ENCODE measurements at regions not wholly inside any gene's neighbourhood (a gene's known extent, or its start where the extent isn't known, plus 50 kb on each side); places are given as distances from the start of the nearest gene placed in this dataset.

- ATAC-seq (ENCODE audit: insufficient read depth, low read depth), result no peak
- Histone ChIP-seq H3K9ac (ENCODE audit: low read depth, low read length) (no peak overlapping the region), H3K27me3 (ENCODE audit: insufficient read depth, low read length, poor library complexity) (no peaks in the 10 kb centered on the region), H3K9me3 (ENCODE audit: insufficient read depth, low read length, severe bottlenecking) (no peaks in the 10 kb centered on the region), H3K4me3 (ENCODE audit: low read depth in 1 of 2, low read length in 2 of 2) (no peak overlapping the region), H3K79me2 (ENCODE audit: insufficient read depth, low read length) (no peaks in the 10 kb centered on the region), H3K4me2 (ENCODE audit: insufficient read depth, low read length) (no peak overlapping the region), H3K27ac (ENCODE audit: low read length) (no peak overlapping the region), H3K36me3 (ENCODE audit: insufficient read depth, low read length) (no peaks in the 10 kb centered on the region), H4K20me1 (ENCODE audit: insufficient read depth, low read length) (no peaks in the 10 kb centered on the region), H2AFZ (ENCODE audit: low read depth, low read length) (no peak overlapping the region), H3K4me1 (ENCODE audit: insufficient read depth, low read length) (no peaks in the 10 kb centered on the region)
- DNase-seq, result no peak
- TF ChIP-seq CTCF (IDR thresholded peaks at IDR 0.05; ENCODE audit: borderline replicate concordance, extremely low read depth, low read length, poor library complexity, severe bottlenecking), result no peak
- no peak for TF ChIP-seq EZH2 (IDR thresholded peaks at IDR 0.05; ENCODE audit: borderline replicate concordance, low read depth, low read length, severe bottlenecking)
Observed at GRCh38 chr3:168417016-168417415, 321.3 kb upstream of the GOLIM4 start.

- DNase-seq, result no peak
- Histone ChIP-seq H3K4me1 (ENCODE audit: insufficient read depth, low read length) (no peaks in the 10 kb centered on the region), H3K36me3 (ENCODE audit: insufficient read depth, low read length) (no peaks in the 10 kb centered on the region), H3K79me2 (ENCODE audit: insufficient read depth, low read length) (no peaks in the 10 kb centered on the region), H3K4me2 (ENCODE audit: insufficient read depth, low read length) (no peak overlapping the region), H3K27me3 (ENCODE audit: insufficient read depth, low read length, poor library complexity) (no peaks in the 10 kb centered on the region), H2AFZ (ENCODE audit: low read depth, low read length) (no peak overlapping the region), H3K27ac (ENCODE audit: low read length) (no peak overlapping the region), H3K4me3 (ENCODE audit: low read depth in 1 of 2, low read length in 2 of 2) (no peak overlapping the region), H3K9ac (ENCODE audit: low read depth, low read length) (no peak overlapping the region), H4K20me1 (ENCODE audit: insufficient read depth, low read length) (no peaks in the 10 kb centered on the region), H3K9me3 (ENCODE audit: insufficient read depth, low read length, severe bottlenecking) (no peaks in the 10 kb centered on the region)
- TF ChIP-seq CTCF (IDR thresholded peaks at IDR 0.05; ENCODE audit: borderline replicate concordance, extremely low read depth, low read length, poor library complexity, severe bottlenecking), result no peak
- TF ChIP-seq EZH2 (IDR thresholded peaks at IDR 0.05; ENCODE audit: borderline replicate concordance, low read depth, low read length, severe bottlenecking), result no peak
- ATAC-seq (ENCODE audit: insufficient read depth, low read depth), result no peak
Observed at GRCh38 chr3:168416446-168416845, 320.7 kb upstream of the GOLIM4 start.

GRCh38 chr3:168414149-168414548 lies 318.4 kb upstream of the GOLIM4 start:
- Histone ChIP-seq H3K79me2 (ENCODE audit: insufficient read depth, low read length) (no peaks in the 10 kb centered on the region), H3K4me3 (ENCODE audit: low read depth in 1 of 2, low read length in 2 of 2) (no peak overlapping the region), H4K20me1 (ENCODE audit: insufficient read depth, low read length) (no peaks in the 10 kb centered on the region), H2AFZ (ENCODE audit: low read depth, low read length) (no peak overlapping the region), H3K4me1 (ENCODE audit: insufficient read depth, low read length) (no peaks in the 10 kb centered on the region), H3K27me3 (ENCODE audit: insufficient read depth, low read length, poor library complexity) (no peaks in the 10 kb centered on the region), H3K9me3 (ENCODE audit: insufficient read depth, low read length, severe bottlenecking) (no peaks in the 10 kb centered on the region), H3K4me2 (ENCODE audit: insufficient read depth, low read length) (no peak overlapping the region), H3K36me3 (ENCODE audit: insufficient read depth, low read length) (no peaks in the 10 kb centered on the region), H3K27ac (ENCODE audit: low read length) (no peak overlapping the region), H3K9ac (ENCODE audit: low read depth, low read length) (no peak overlapping the region)
- DNase-seq, result no peak
- no peak for ATAC-seq (ENCODE audit: insufficient read depth, low read depth)
- no peak for TF ChIP-seq EZH2 (IDR thresholded peaks at IDR 0.05; ENCODE audit: borderline replicate concordance, low read depth, low read length, severe bottlenecking)
- TF ChIP-seq CTCF (IDR thresholded peaks at IDR 0.05; ENCODE audit: borderline replicate concordance, extremely low read depth, low read length, poor library complexity, severe bottlenecking), result no peak

- no peak overlapping the region for H3K9ac ChIP-seq (ENCODE audit: low read depth, low read length)
- H3K4me1 ChIP-seq (ENCODE audit: insufficient read depth, low read length), result no peaks in the 10 kb centered on the region
- no peak overlapping the region for H3K4me3 ChIP-seq (ENCODE audit: low read depth in 1 of 2, low read length in 2 of 2)
- H3K27me3 ChIP-seq (ENCODE audit: insufficient read depth, low read length, poor library complexity), result no peaks in the 10 kb centered on the region
- no peak overlapping the region for H2AFZ ChIP-seq (ENCODE audit: low read depth, low read length)
- no peaks in the 10 kb centered on the region for H3K9me3 ChIP-seq (ENCODE audit: insufficient read depth, low read length, severe bottlenecking)
- H4K20me1 ChIP-seq (ENCODE audit: insufficient read depth, low read length), result no peaks in the 10 kb centered on the region
- no peaks in the 10 kb centered on the region for H3K79me2 ChIP-seq (ENCODE audit: insufficient read depth, low read length)
- no peak for DNase-seq
- H3K36me3 ChIP-seq (ENCODE audit: insufficient read depth, low read length), result no peaks in the 10 kb centered on the region
- H3K27ac ChIP-seq (ENCODE audit: low read length), result no peak overlapping the region
- no peak overlapping the region for H3K4me2 ChIP-seq (ENCODE audit: insufficient read depth, low read length)
- TF ChIP-seq CTCF (IDR thresholded peaks at IDR 0.05; ENCODE audit: borderline replicate concordance, extremely low read depth, low read length, poor library complexity, severe bottlenecking), result no peak
- no peak for ATAC-seq (ENCODE audit: insufficient read depth, low read depth)
Observed at GRCh38 chr3:168407381-168407780, 311.7 kb upstream of the GOLIM4 start.
